Retinal pigment epithelial cell (primary cell): ENCODE measurements at regions not wholly inside any gene's neighbourhood (a gene's known extent, or its start where the extent isn't known, plus 50 kb on each side); places are given as distances from the start of the nearest gene placed in this dataset.
A peak's percentile ranks its signal among the peaks of the same experiment; 100 is the strongest.
"Not testable (repeated sequence)": the region's sequence is repeated elsewhere in the genome, so short reads cannot be mapped to it uniquely, and the experiment has no call there.

Experiments
- DNase-seq: peaks from one replicate; pipeline ENCODE4 v3.0.0-alpha.2; 2010; ENCODE audit warnings: low read depth
- H3K4me3 ChIP-seq: 2 replicates; pipeline ENCODE4 v1.5.1; 2011; ENCODE audit warnings: mild to moderate bottlenecking, low read length, control low read depth, moderate library complexity
- CTCF ChIP-seq: conservative IDR thresholded peaks from 2 replicates; pipeline ENCODE4 v1.5.1; 2011; ENCODE audit warnings: low read depth, low read length, control low read depth, inconsistent platforms

DNA sequence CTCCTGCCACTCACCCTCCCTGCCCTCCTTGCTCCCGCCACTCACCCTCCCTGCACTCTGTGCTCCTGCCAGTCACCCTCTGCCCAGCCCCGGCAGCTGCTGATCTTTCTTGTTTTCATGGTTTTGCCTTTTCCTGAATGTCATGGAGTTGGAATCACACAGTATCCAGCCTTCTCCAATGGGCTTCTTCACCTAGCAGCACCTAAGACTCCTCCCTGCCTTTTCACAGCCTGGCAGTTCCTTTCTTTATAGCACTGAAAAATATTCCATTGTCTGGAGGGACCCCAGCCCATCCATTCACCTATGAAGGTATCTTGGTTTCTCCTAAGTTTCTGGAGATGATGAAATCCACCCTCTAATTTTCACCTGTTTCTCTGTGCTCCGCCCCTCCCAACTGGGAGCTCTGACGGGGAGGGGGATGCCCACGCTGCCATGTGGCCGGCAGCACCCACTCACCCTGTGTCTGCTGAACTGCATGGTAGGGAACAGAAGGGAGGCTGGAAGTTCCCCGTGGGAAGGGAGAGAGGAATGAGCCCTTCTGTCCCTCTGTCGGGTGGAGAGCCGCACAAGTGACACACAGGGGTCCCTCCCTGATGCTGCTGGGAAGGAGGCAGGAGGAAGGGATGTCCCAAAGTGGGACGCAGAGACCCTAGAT, 144.9 kb upstream of the ZNF469 start:
- not testable (repeated sequence) for H3K4me3 ChIP-seq, DNase-seq

DNA sequence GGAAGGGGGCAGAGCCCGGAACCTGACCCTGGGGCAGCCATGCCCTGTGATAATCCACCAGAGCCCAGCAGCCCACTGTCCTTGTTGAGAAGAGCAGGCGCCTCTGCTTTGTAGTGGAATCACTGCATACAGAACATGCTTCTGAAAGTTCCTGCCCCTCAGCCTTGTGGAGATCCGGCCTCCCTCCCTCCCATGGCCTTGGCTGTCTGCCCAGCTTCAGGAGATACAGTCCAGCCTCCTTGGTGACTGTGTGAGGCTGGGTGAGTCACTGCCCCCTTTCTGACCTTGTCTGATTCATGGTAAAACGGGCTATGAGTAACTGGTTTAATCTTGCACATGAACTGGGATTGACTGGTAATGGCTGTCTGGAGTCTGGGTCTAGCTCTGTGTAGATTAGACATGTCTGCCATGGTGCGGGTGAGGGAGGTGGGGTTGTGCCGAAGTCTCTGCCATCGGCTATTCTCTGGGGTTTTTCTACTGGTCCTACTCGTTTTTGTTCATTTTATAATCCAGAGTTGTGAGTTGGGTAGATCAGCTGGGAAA, 144.0 kb upstream of the ZNF469 start:
- not testable (repeated sequence) for H3K4me3 ChIP-seq
- peak; percentile 94 for DNase-seq

DNA sequence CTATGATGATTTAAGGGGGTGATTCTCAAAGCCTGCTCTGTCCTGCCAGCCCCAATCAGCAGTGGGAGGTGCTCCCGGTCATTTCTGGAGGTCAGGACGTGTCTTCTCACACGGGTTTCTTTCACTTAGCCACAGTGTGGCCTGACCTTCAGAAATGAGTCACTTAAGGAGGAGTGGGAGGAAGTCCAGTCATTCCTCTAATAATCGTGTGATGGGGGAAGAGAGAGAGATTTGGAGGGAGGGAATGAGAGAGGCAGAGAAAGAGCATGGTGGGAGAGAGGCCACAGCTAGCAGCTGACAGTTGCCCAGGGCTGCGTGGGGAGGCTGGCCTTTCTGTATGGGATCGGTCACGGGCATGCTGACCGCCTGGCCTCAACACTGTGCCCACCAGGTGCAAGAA, 142.6 kb upstream of the ZNF469 start:
- H3K4me3 ChIP-seq, result not testable (repeated sequence)
- peak; percentile 66 for DNase-seq

DNA sequence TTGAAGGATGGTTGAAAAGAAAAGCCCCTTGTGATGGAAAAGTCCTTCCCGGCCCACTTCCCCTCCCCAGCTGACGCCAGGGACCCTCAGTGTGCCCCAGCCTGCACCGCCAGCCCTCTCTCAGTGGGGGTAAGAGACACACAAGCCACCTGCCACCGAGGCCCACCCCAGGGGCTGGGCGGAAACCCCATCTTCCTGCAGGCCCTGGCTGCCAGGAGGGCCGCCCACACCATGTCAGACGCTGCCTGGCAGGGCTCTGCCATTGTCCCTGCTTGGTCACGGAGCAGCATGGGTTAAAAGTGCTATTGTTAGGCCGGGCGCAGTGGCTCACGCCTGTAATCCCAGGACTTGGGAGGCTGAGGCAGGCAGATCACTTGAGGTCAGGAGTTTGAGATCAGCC, 142.0 kb upstream of the ZNF469 start:
- not testable (repeated sequence) for DNase-seq

GRCh38 chr16:88241404-88242311, 141.1 kb upstream of the ZNF469 start:
- H3K4me3 ChIP-seq, DNase-seq: not testable (repeated sequence)
- TF ChIP-seq CTCF, result peak; percentile 18

More for the DNA sequence above, 142.0 kb upstream of the ZNF469 start:
- H3K4me3 ChIP-seq, result not testable (repeated sequence)

GRCh38 chr16:88242312-88243295, 140.2 kb upstream of the ZNF469 start:
- H3K4me3 ChIP-seq, result not testable (repeated sequence)
- peak; percentile 76 for DNase-seq

GRCh38 chr16:88243921-88244320, 138.8 kb upstream of the ZNF469 start:
- not testable (repeated sequence) for H3K4me3 ChIP-seq

GRCh38 chr16:88245241-88246081, 137.3 kb upstream of the ZNF469 start:
- DNase-seq, result peak; percentile 64
- not testable (repeated sequence) for H3K4me3 ChIP-seq

More at GRCh38 chr16:88243921-88244320, 138.8 kb upstream of the ZNF469 start:
- DNase-seq, result not testable (repeated sequence)

DNA sequence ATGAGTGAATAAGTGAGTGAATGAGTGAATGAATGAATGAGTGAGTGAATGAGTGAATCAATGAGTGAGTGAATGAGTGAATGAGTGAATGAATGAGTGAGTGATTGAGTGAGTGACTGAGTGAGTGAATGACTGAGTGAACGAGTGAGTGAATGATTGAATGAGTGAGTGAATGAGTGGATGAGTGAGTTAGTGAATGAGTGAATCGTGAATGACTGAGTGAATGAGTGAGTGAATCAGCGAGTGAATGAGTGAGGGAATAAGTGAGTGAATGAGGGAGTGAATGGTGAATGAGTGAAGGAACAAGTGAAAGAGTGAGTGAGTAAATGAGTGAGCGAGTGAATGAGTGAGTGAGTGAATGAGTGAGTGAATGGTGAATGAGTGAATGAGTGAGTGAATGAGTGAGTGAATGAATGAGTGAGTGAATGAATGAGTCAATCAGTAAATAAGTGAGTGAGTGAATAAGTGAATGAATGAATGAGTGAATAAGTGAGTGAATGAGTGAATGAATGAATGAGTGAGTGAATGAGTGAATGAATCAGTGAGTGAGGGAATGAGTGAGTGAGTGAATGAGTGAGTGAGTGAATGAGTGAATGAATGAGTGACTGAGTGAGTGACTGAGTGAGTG, 135.7 kb upstream of the ZNF469 start:
- H3K4me3 ChIP-seq, DNase-seq: not testable (repeated sequence)

- H3K4me3 ChIP-seq, DNase-seq: not testable (repeated sequence)
Measured at GRCh38 chr16:88247583-88247966, 135.2 kb upstream of the ZNF469 start.

DNA sequence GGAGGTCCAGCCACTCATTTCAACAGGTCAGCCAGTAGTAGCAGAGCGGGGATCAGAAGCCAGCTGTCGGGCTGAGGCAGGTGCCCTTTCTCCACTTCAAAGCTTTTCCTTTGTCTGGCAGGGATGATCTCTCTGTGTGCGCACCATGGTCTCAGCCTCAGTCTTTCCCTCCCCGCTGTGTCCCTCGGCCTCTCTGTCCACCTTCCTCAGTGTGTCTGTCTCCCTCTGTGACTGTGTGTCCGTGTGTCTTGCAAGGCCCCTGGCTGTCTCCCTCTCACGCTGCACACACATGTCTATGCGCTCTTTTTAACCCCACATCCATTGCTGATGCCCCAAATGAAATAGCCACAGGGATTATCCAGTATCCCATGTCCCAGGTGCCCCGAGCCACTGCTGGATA, 134.0 kb upstream of the ZNF469 start:
- DNase-seq, H3K4me3 ChIP-seq: not testable (repeated sequence)

GRCh38 chr16:88250381-88250780, 132.4 kb upstream of the ZNF469 start:
- H3K4me3 ChIP-seq, DNase-seq: not testable (repeated sequence)

- DNase-seq, H3K4me3 ChIP-seq: not testable (repeated sequence)
Measured at GRCh38 chr16:88252057-88252794, 130.5 kb upstream of the ZNF469 start.

DNA sequence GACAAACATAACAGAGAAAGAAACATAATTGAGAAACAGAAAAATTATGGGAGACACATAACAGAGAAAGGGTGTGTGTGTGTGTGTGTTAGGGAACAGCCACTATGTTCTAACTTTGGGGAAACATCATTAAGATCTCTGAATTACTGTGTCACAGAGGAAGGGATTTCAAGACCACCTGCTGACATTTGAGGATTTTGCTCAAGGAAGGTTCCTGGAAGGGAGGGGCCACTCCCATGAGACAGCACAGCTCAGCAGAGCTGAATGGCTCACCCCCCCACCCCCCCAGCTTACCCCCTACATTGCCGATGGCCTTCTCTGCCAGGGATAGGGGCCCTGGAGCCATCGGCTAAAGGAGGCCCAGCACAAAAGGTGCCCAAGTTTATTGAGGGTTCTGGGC, 124.6 kb upstream of the ZNF469 start:
- not testable (repeated sequence) for H3K4me3 ChIP-seq

GRCh38 chr16:88258764-88259525, 123.8 kb upstream of the ZNF469 start:
- not testable (repeated sequence) for DNase-seq, H3K4me3 ChIP-seq

More for the DNA sequence above, 124.6 kb upstream of the ZNF469 start:
- DNase-seq, result not testable (repeated sequence)
